ENCODE measurements at regions not wholly inside any gene's neighbourhood (a gene's known extent, or its start where the extent isn't known, plus 50 kb on each side); places are given as distances from the start of the nearest gene placed in this dataset.
"Not testable (repeated sequence)": the region's sequence is repeated elsewhere in the genome, so short reads cannot be mapped to it uniquely, and the experiment has no call there.

- TF ChIP-seq HOXA7 (CRISPR knock-in tag; IDR thresholded peaks at IDR 0.05) (no peak), ELF4 (CRISPR knock-in tag; IDR thresholded peaks at IDR 0.05; ENCODE audit: borderline replicate concordance) (no peak), USF2 (IDR thresholded peaks at IDR 0.05; ENCODE audit: low read depth, low read length) (no peak), USF2 (CRISPR knock-in tag; IDR thresholded peaks at IDR 0.05; ENCODE audit: borderline replicate concordance) (no peak), ZBTB4 (CRISPR knock-in tag; IDR thresholded peaks at IDR 0.05; ENCODE audit: borderline replicate concordance) (no peak)
Measured at GRCh38 chrX:146036000-146036399, 218.4 kb downstream of the SLITRK2 start (continued).

GRCh38 chrX:146041741-146042140, 224.1 kb downstream of the SLITRK2 start:
- ATAC-seq = no peak
- WGBS (ENCODE audit: low lambda C conversion rate) = 27% methylated on average over 3 of the region's 3 CpGs
- Histone ChIP-seq H3K36me3 (replicated peaks in 1 of 2; ENCODE audit: control insufficient read depth in 1 of 2, insufficient read depth in 2 of 2, low read length in 2 of 2) (no peaks in the 10 kb centered on the region), H4K20me1 (ENCODE audit: insufficient read depth, low read length) (no peaks in the 10 kb centered on the region), H3K27me3 (ENCODE audit: control insufficient read depth in 1 of 2, insufficient read depth in 2 of 2, low read length in 2 of 2) (no peaks in the 10 kb centered on the region), H3K9me3 (ENCODE audit: low read length) (peaks cover 36% of the 10 kb centered on the region; the same call in 1 of the 2 replicates), H3K4me1 (ENCODE audit: insufficient read depth, low read length) (no peaks in the 10 kb centered on the region), H3K4me2 (ENCODE audit: low read depth, low read length) (no peak overlapping the region), H3K27ac (ENCODE audit: extremely low read length, insufficient read depth, low read length) (no peak overlapping the region), H3K9ac (ENCODE audit: insufficient read depth, low read depth, low read length) (no peak overlapping the region), H3K79me2 (ENCODE audit: insufficient read depth, low read length) (no peaks in the 10 kb centered on the region), H3K4me3 (replicated peaks in 1 of 3; ENCODE audit: insufficient read depth in 1 of 3, low read depth in 2 of 3, low read length in 3 of 3) (no peak overlapping the region), H2AFZ (ENCODE audit: low read length) (no peak overlapping the region)
- CTCF ChIA-PET (ENCODE audit: low intra/inter-chr PET ratio, low total read pairs) = no interaction called here
- no peak for DNase-seq (ENCODE audit: low spot score)
- no peak for FAIRE-seq
- TF ChIP-seq JUN (CRISPR knock-in tag; IDR thresholded peaks at IDR 0.05) (no peak), ZNF552 (CRISPR knock-in tag; IDR thresholded peaks at IDR 0.05; ENCODE audit: borderline replicate concordance) (no peak)
- TF ChIP-seq, protein P1, sequence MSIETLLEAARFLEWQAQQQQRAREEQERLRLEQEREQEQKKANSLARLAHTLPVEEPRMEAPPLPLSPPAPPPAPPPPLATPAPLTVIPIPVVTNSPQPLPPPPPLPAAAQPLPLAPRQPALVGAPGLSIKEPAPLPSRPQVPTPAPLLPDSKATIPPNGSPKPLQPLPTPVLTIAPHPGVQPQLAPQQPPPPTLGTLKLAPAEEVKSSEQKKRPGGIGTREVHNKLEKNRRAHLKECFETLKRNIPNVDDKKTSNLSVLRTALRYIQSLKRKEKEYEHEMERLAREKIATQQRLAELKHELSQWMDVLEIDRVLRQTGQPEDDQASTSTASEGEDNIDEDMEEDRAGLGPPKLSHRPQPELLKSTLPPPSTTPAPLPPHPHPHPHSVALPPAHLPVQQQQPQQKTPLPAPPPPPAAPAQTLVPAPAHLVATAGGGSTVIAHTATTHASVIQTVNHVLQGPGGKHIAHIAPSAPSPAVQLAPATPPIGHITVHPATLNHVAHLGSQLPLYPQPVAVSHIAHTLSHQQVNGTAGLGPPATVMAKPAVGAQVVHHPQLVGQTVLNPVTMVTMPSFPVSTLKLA (IDR thresholded peaks at IDR 0.05) = no peak
- in situ Hi-C loops (cut with HindIII; ENCODE audit: extremely low pct_ligation_motif_present, low pct_unique_long_range_greater_than_20kb) = no loop called here
- BruUV-seq (replicated peaks) = no TSS peak
- intact Hi-C loops (cut with micrococcal nuclease; ENCODE audit: unreplicated experiment) = no loop called here
- POLR2A ChIA-PET = no interaction called here

- ATAC-seq; H3K9ac ChIP-seq (ENCODE audit: insufficient read depth, low read depth, low read length); H2AFZ ChIP-seq (ENCODE audit: low read length); H3K27me3 ChIP-seq (ENCODE audit: control insufficient read depth in 1 of 2, insufficient read depth in 2 of 2, low read length in 2 of 2); H3K4me1 ChIP-seq (ENCODE audit: insufficient read depth, low read length); H3K4me2 ChIP-seq (ENCODE audit: low read depth, low read length); H3K79me2 ChIP-seq (ENCODE audit: insufficient read depth, low read length); FAIRE-seq; POLR2A ChIA-PET; intact Hi-C loops (cut with micrococcal nuclease; ENCODE audit: unreplicated experiment); CTCF ChIA-PET (ENCODE audit: low intra/inter-chr PET ratio, low total read pairs); DNase-seq (ENCODE audit: low spot score); H3K36me3 ChIP-seq (replicated peaks in 1 of 2; ENCODE audit: control insufficient read depth in 1 of 2, insufficient read depth in 2 of 2, low read length in 2 of 2); H3K4me3 ChIP-seq (replicated peaks in 1 of 3; ENCODE audit: insufficient read depth in 1 of 3, low read depth in 2 of 3, low read length in 3 of 3); BruUV-seq (replicated peaks); H4K20me1 ChIP-seq (ENCODE audit: insufficient read depth, low read length); in situ Hi-C loops (cut with HindIII; ENCODE audit: extremely low pct_ligation_motif_present, low pct_unique_long_range_greater_than_20kb); H3K27ac ChIP-seq (ENCODE audit: extremely low read length, insufficient read depth, low read length): not testable (repeated sequence)
- peaks cover 23% of the 10 kb centered on the region; the same call in 1 of the 2 replicates for H3K9me3 ChIP-seq (ENCODE audit: low read length)
- WGBS (ENCODE audit: low lambda C conversion rate) = 7% methylated on average over 3 of the region's 45 CpGs
Measured at GRCh38 chrX:146046011-146046715, 228.5 kb downstream of the SLITRK2 start.
